Osteoblast (primary cell): ENCODE measurements at regions not wholly inside any gene's neighbourhood (a gene's known extent, or its start where the extent isn't known, plus 50 kb on each side); places are given as distances from the start of the nearest gene placed in this dataset.

Experiments used
- DNase-seq: peaks from one replicate; pipeline ENCODE4 v3.0.0; 2011; ENCODE audit warnings: low spot score, mixed read lengths; ENCODE audit not compliant: insufficient read length; ENCODE audit errors: missing footprints
- H2AFZ ChIP-seq: 2 replicates; pipeline ENCODE4 v1.6.0; 2011; ENCODE audit warnings: mild to moderate bottlenecking, low read length
- H3K27ac ChIP-seq: 2 replicates; pipeline ENCODE4 v1.5.1; 2011; ENCODE audit warnings: mild to moderate bottlenecking, low read depth, low read length, moderate library complexity
- H3K27me3 ChIP-seq: 2 replicates; pipeline ENCODE4 v1.6.0; 2012; ENCODE audit warnings: mild to moderate bottlenecking, control low read depth, inconsistent platforms, low read length, moderate library complexity; ENCODE audit not compliant: insufficient read depth
- H3K36me3 ChIP-seq: 2 replicates; pipeline ENCODE4 v1.5.1; 2011; ENCODE audit warnings: mild to moderate bottlenecking, low read length, control low read depth, moderate library complexity; ENCODE audit not compliant: insufficient read depth
- H3K4me1 ChIP-seq: 2 replicates; pipeline ENCODE4 v1.5.1; 2011; ENCODE audit warnings: mild to moderate bottlenecking, low read length, control low read depth, moderate library complexity; ENCODE audit not compliant: insufficient read depth
- H3K4me2 ChIP-seq: 2 replicates; pipeline ENCODE4 v1.6.0; 2011; ENCODE audit warnings: mild to moderate bottlenecking, low read length; ENCODE audit not compliant: insufficient read depth
- H3K4me3 ChIP-seq: fragments of 200-600 bp; sonication (generic); 3 replicates; pipeline ENCODE4 v1.5.1; 2012; ENCODE audit warnings: mild to moderate bottlenecking, low read length, inconsistent platforms; ENCODE audit not compliant: insufficient read depth
- H3K79me2 ChIP-seq: 2 replicates; pipeline ENCODE4 v1.6.0; 2012; ENCODE audit warnings: mild to moderate bottlenecking, low read length, control low read depth, inconsistent platforms; ENCODE audit not compliant: insufficient read depth
- H3K9me3 ChIP-seq: 2 replicates; pipeline ENCODE4 v1.5.1; 2011; ENCODE audit warnings: low read depth, low read length, control low read depth
- H4K20me1 ChIP-seq: 2 replicates; pipeline ENCODE4 v1.6.0; 2012; ENCODE audit warnings: mild to moderate bottlenecking, low read length, control low read depth; ENCODE audit not compliant: insufficient read depth
- CTCF ChIP-seq: IDR thresholded peaks from 2 replicates; pipeline ENCODE4 v1.5.1; 2011; ENCODE audit warnings: mild to moderate bottlenecking, low read depth, low read length, moderate library complexity; ENCODE audit errors: extremely low read depth

- no peak overlapping the region for H3K27ac ChIP-seq
- no peaks in the 10 kb centered on the region for H3K4me1 ChIP-seq
- peak overlapping the region; percentile 68 for H3K4me3 ChIP-seq
- H3K79me2 ChIP-seq, result no peaks in the 10 kb centered on the region
- H3K27me3 ChIP-seq, result peaks cover 5% of the 10 kb centered on the region
- DNase-seq, result peak; percentile 95
- H3K4me2 ChIP-seq, result peak overlapping the region; percentile 69
- H4K20me1 ChIP-seq, result no peaks in the 10 kb centered on the region
- no peaks in the 10 kb centered on the region for H3K36me3 ChIP-seq
- H2AFZ ChIP-seq, result peak overlapping the region; percentile 93
- H3K9me3 ChIP-seq, result no peaks in the 10 kb centered on the region
- no peak for TF ChIP-seq CTCF
These were observed 51.9 kb upstream of the CFAP46 start for GRCh38 chr10:132994185-132994796.

GRCh38 chr10:132993271-132994184 lies 51.2 kb upstream of the CFAP46 start:
- Histone ChIP-seq H4K20me1 (no peaks in the 10 kb centered on the region), H3K4me3 (peak overlapping the region; percentile 68), H3K9me3 (no peaks in the 10 kb centered on the region), H2AFZ (peak overlapping the region; percentile 93), H3K4me2 (peak overlapping the region; percentile 69), H3K27ac (no peak overlapping the region), H3K4me1 (no peaks in the 10 kb centered on the region), H3K27me3 (peaks cover 5% of the 10 kb centered on the region), H3K79me2 (no peaks in the 10 kb centered on the region), H3K36me3 (no peaks in the 10 kb centered on the region)
- no peak for DNase-seq
- TF ChIP-seq CTCF, result no peak

- Histone ChIP-seq H3K27ac (no peak overlapping the region), H3K27me3 (peaks cover 2% of the 10 kb centered on the region), H3K4me2 (no peak overlapping the region), H2AFZ (no peak overlapping the region), H4K20me1 (no peaks in the 10 kb centered on the region), H3K4me3 (no peak overlapping the region), H3K9me3 (no peaks in the 10 kb centered on the region), H3K36me3 (no peaks in the 10 kb centered on the region), H3K4me1 (no peaks in the 10 kb centered on the region), H3K79me2 (no peaks in the 10 kb centered on the region)
- no peak for DNase-seq
- no peak for TF ChIP-seq CTCF
These were observed 50.3 kb upstream of the CFAP46 start for GRCh38 chr10:132992433-132993215.
